ENCODE measurements at regions not wholly inside any gene's neighbourhood (a gene's known extent, or its start where the extent isn't known, plus 50 kb on each side); places are given as distances from the start of the nearest gene placed in this dataset.

GRCh38 chr11:134755535-134755934 is 343.5 kb upstream of the B3GAT1 start:
- no TSS peak for BruUV-seq (replicated peaks)
- POLR2A ChIA-PET, result no interaction called here

GRCh38 chr11:134754521-134755198 is 342.6 kb upstream of the B3GAT1 start:
- no peak overlapping the region for H3K27ac ChIP-seq (ENCODE audit: low read length)
- ChIA-PET POLR2A (no interaction called here), CTCF (no interaction called here)
- TF ChIP-seq SIN3A (IDR thresholded peaks at IDR 0.05; ENCODE audit: borderline replicate concordance, insufficient read depth, low read depth, low read length) (no peak), CTCF (IDR thresholded peaks at IDR 0.05) (no peak), POLR2AphosphoS5 (IDR thresholded peaks at IDR 0.05; ENCODE audit: low read depth, low read length) (no peak), TCF7L2 (IDR thresholded peaks at IDR 0.05; ENCODE audit: low read depth, low read length) (no peak), REST (IDR thresholded peaks at IDR 0.05; ENCODE audit: insufficient read depth in 1 of 2, low read depth in 2 of 2, low read length in 1 of 2) (no peak)
- in situ Hi-C loops (cut with HindIII; ENCODE audit: low pct_unique_long_range_greater_than_20kb, low sequenced_read_pairs), result no loop called here
- H3K27me3 ChIP-seq (ENCODE audit: control insufficient read depth, insufficient read depth, low read length), result peaks cover 9% of the 10 kb centered on the region
- no peak overlapping the region for H3K4me3 ChIP-seq (ENCODE audit: low read depth in 2 of 2, low read length in 2 of 2)
- intact Hi-C loops (cut with micrococcal nuclease; ENCODE audit: unreplicated experiment), result no loop called here
- DNase-seq (ENCODE audit: low read depth, low spot score) (no peak), ATAC-seq (no peak)
- no peaks in the 10 kb centered on the region for H3K36me3 ChIP-seq (ENCODE audit: control insufficient read depth, insufficient read depth, low read length)
- no peaks in the 10 kb centered on the region for H3K9me3 ChIP-seq (ENCODE audit: control insufficient read depth, insufficient read depth, low read depth, low read length)
- BruUV-seq (replicated peaks), result no TSS peak
- no peaks in the 10 kb centered on the region for H3K4me1 ChIP-seq (ENCODE audit: control insufficient read depth, insufficient read depth, low read length)

More at GRCh38 chr11:134755535-134755934, 343.5 kb upstream of the B3GAT1 start:
- H3K27ac ChIP-seq (ENCODE audit: low read length), result no peak overlapping the region
- intact Hi-C loops (cut with micrococcal nuclease; ENCODE audit: unreplicated experiment) (no loop called here), in situ Hi-C loops (cut with HindIII; ENCODE audit: low pct_unique_long_range_greater_than_20kb, low sequenced_read_pairs) (no loop called here)
- TF ChIP-seq TCF7L2 (IDR thresholded peaks at IDR 0.05; ENCODE audit: low read depth, low read length), result no peak
- no peak for TF ChIP-seq SIN3A (IDR thresholded peaks at IDR 0.05; ENCODE audit: borderline replicate concordance, insufficient read depth, low read depth, low read length)
- no peak for TF ChIP-seq CTCF (IDR thresholded peaks at IDR 0.05)
- no peak for TF ChIP-seq REST (IDR thresholded peaks at IDR 0.05; ENCODE audit: insufficient read depth in 1 of 2, low read depth in 2 of 2, low read length in 1 of 2)
- no peak for TF ChIP-seq POLR2AphosphoS5 (IDR thresholded peaks at IDR 0.05; ENCODE audit: low read depth, low read length)
- H3K4me3 ChIP-seq (ENCODE audit: low read depth in 2 of 2, low read length in 2 of 2), result no peak overlapping the region
- DNase-seq (ENCODE audit: low read depth, low spot score) (no peak), ATAC-seq (no peak)
- CTCF ChIA-PET, result no interaction called here
- no peaks in the 10 kb centered on the region for H3K9me3 ChIP-seq (ENCODE audit: control insufficient read depth, insufficient read depth, low read depth, low read length)
- peaks cover 9% of the 10 kb centered on the region for H3K27me3 ChIP-seq (ENCODE audit: control insufficient read depth, insufficient read depth, low read length)
- no peaks in the 10 kb centered on the region for H3K4me1 ChIP-seq (ENCODE audit: control insufficient read depth, insufficient read depth, low read length)
- H3K36me3 ChIP-seq (ENCODE audit: control insufficient read depth, insufficient read depth, low read length), result no peaks in the 10 kb centered on the region

All from Panc1 (cell line).